Dermis blood vessel endothelial cell (primary cell): ENCODE measurements at regions not wholly inside any gene's neighbourhood (a gene's known extent, or its start where the extent isn't known, plus 50 kb on each side); places are given as distances from the start of the nearest gene placed in this dataset.

Source experiments
- DNase-seq: peaks from one replicate; pipeline ENCODE4 v3.0.0; 2010

GRCh38 chr17:56739376-56739775, 94.3 kb downstream of the C17orf67 start:
- DNase-seq, result no peak

GRCh38 chr17:56739776-56740175, 93.9 kb downstream of the C17orf67 start:
- DNase-seq, result no peak

GRCh38 chr17:56740481-56740880, 93.2 kb downstream of the C17orf67 start:
- no peak for DNase-seq
